ENCODE measurements at regions not wholly inside any gene's neighbourhood (a gene's known extent, or its start where the extent isn't known, plus 50 kb on each side); places are given as distances from the start of the nearest gene placed in this dataset.

DNA sequence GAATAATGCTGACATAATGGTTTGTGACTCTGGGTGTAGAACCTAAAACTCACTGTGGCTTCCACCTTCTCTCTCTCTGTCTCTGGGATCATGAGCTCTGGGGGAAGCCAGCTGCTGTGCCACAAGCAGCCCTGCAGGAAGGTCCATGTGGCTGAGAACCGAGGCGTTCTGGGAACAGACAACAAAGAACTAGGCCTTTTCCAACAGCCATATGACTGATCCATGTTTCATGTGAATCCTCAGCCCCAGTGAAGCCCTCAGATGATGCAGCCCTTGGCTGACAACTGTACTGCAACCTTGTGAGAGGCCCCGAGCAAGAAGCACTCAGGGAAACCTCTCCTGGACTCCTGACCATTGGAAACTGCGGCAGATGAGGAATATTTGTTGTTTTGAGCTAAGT lies 56.6 kb downstream of the HLA-G start:
- CTCF ChIA-PET, result interaction anchor here (0.6 kb wide), 1 partner anchor 237 kb away, joined by 4 read pairs; no protein-coding TSS in a partner anchor
- TF ChIP-seq ZNF596 (tag by site-specific recombination; IDR thresholded peaks at IDR 0.05) (no peak), MZF1 (tag by site-specific recombination; IDR thresholded peaks at IDR 0.05; ENCODE audit: borderline replicate concordance) (no peak), SP3 (tag by site-specific recombination; IDR thresholded peaks at IDR 0.05) (no peak), ZNF274 (IDR thresholded peaks at IDR 0.05; ENCODE audit: low read length) (no peak), ZNF274 (tag by site-specific recombination; IDR thresholded peaks at IDR 0.05; ENCODE audit: borderline replicate concordance) (no peak)
- TF ChIP-seq, protein P1, sequence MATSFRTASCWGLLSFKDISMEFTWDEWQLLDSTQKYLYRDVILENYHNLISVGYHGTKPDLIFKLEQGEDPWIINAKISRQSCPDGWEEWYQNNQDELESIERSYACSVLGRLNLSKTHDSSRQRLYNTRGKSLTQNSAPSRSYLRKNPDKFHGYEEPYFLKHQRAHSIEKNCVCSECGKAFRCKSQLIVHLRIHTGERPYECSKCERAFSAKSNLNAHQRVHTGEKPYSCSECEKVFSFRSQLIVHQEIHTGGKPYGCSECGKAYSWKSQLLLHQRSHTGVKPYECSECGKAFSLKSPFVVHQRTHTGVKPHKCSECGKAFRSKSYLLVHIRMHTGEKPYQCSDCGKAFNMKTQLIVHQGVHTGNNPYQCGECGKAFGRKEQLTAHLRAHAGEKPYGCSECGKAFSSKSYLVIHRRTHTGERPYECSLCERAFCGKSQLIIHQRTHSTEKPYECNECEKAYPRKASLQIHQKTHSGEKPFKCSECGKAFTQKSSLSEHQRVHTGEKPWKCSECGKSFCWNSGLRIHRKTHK (tag by site-specific recombination; IDR thresholded peaks at IDR 0.05), result no peak
- H3K36me3 ChIP-seq (ENCODE audit: control insufficient read depth in 2 of 2, insufficient read depth in 1 of 2, low read length in 2 of 2), result no peaks in the 10 kb centered on the region
- H3K27ac ChIP-seq (ENCODE audit: extremely low read depth, low read depth, low read length), result no peak overlapping the region
- POLR2A ChIA-PET, result no interaction called here
- no peaks in the 10 kb centered on the region for H3K4me1 ChIP-seq (ENCODE audit: control insufficient read depth, insufficient read depth, low read length)
- H3K9me3 ChIP-seq (ENCODE audit: control insufficient read depth, insufficient read depth, low read depth, low read length), result no peaks in the 10 kb centered on the region
- no peak overlapping the region for H3K4me3 ChIP-seq (ENCODE audit: low read depth, low read length)

DNA sequence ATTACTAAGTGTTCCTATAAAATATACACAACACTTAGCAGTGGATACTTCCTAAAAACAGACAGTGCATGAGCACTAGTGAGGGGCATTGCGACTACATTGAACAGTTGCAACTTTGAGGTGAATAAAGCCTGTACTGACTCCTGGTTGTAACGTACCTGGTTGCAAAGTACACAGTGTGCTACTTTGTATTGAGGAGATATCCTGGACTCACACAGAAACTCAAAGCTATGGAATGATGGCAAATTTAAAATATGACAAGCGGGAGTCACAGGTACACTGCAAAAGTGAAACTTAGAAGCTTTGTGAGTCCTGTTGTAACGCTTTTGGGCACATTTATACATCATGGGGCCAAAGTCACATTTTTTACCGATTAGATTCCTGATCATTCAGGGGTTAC lies 55.6 kb upstream of the HLA-A start:
- ChIA-PET CTCF (no interaction called here), POLR2A (no interaction called here)
- Histone ChIP-seq H3K36me3 (ENCODE audit: control insufficient read depth in 2 of 2, insufficient read depth in 1 of 2, low read length in 2 of 2) (no peaks in the 10 kb centered on the region), H3K9me3 (ENCODE audit: control insufficient read depth, insufficient read depth, low read depth, low read length) (no peaks in the 10 kb centered on the region), H3K4me3 (ENCODE audit: low read depth, low read length) (no peak overlapping the region), H3K27ac (ENCODE audit: extremely low read depth, low read depth, low read length) (no peak overlapping the region), H3K4me1 (ENCODE audit: control insufficient read depth, insufficient read depth, low read length) (no peaks in the 10 kb centered on the region)
- no peak for TF ChIP-seq ZNF416 (tag by site-specific recombination; IDR thresholded peaks at IDR 0.05)
- no peak for TF ChIP-seq ZNF791 (tag by site-specific recombination; IDR thresholded peaks at IDR 0.05)
- TF ChIP-seq ZNF530 (tag by site-specific recombination; IDR thresholded peaks at IDR 0.05; ENCODE audit: low read depth), result no peak
- TF ChIP-seq TCF7L2 (IDR thresholded peaks at IDR 0.05; ENCODE audit: borderline replicate concordance, low read depth, low read length), result no peak
- TF ChIP-seq, protein P2, sequence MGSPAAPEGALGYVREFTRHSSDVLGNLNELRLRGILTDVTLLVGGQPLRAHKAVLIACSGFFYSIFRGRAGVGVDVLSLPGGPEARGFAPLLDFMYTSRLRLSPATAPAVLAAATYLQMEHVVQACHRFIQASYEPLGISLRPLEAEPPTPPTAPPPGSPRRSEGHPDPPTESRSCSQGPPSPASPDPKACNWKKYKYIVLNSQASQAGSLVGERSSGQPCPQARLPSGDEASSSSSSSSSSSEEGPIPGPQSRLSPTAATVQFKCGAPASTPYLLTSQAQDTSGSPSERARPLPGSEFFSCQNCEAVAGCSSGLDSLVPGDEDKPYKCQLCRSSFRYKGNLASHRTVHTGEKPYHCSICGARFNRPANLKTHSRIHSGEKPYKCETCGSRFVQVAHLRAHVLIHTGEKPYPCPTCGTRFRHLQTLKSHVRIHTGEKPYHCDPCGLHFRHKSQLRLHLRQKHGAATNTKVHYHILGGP (tag by site-specific recombination; IDR thresholded peaks at IDR 0.05), result no peak
- TF ChIP-seq ZNF350 (tag by site-specific recombination; IDR thresholded peaks at IDR 0.05), result no peak
- TF ChIP-seq, protein P3, sequence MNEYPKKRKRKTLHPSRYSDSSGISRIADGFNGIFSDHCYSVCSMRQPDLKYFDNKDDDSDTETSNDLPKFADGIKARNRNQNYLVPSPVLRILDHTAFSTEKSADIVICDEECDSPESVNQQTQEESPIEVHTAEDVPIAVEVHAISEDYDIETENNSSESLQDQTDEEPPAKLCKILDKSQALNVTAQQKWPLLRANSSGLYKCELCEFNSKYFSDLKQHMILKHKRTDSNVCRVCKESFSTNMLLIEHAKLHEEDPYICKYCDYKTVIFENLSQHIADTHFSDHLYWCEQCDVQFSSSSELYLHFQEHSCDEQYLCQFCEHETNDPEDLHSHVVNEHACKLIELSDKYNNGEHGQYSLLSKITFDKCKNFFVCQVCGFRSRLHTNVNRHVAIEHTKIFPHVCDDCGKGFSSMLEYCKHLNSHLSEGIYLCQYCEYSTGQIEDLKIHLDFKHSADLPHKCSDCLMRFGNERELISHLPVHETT (tag by site-specific recombination; IDR thresholded peaks at IDR 0.05), result no peak
- TF ChIP-seq ZNF132 (tag by site-specific recombination; IDR thresholded peaks at IDR 0.05; ENCODE audit: borderline replicate concordance), result no peak
- TF ChIP-seq, protein P4, sequence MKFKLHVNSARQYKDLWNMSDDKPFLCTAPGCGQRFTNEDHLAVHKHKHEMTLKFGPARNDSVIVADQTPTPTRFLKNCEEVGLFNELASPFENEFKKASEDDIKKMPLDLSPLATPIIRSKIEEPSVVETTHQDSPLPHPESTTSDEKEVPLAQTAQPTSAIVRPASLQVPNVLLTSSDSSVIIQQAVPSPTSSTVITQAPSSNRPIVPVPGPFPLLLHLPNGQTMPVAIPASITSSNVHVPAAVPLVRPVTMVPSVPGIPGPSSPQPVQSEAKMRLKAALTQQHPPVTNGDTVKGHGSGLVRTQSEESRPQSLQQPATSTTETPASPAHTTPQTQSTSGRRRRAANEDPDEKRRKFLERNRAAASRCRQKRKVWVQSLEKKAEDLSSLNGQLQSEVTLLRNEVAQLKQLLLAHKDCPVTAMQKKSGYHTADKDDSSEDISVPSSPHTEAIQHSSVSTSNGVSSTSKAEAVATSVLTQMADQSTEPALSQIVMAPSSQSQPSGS (tag by site-specific recombination; IDR thresholded peaks at IDR 0.05; ENCODE audit: low read depth), result no peak
- TF ChIP-seq, protein P5, sequence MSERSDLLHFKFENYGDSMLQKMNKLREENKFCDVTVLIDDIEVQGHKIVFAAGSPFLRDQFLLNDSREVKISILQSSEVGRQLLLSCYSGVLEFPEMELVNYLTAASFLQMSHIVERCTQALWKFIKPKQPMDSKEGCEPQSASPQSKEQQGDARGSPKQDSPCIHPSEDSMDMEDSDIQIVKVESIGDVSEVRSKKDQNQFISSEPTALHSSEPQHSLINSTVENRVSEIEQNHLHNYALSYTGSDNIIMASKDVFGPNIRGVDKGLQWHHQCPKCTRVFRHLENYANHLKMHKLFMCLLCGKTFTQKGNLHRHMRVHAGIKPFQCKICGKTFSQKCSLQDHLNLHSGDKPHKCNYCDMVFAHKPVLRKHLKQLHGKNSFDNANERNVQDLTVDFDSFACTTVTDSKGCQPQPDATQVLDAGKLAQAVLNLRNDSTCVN (tag by site-specific recombination; optimal IDR thresholded peaks at IDR 0.05), result no peak
- TF ChIP-seq ZNF510 (tag by site-specific recombination; IDR thresholded peaks at IDR 0.05; ENCODE audit: insufficient replicate concordance), result no peak
- no peak for TF ChIP-seq WT1 (tag by site-specific recombination; IDR thresholded peaks at IDR 0.05)

Measured in HEK293 (cell line).